GOT3 (cell line): ENCODE measurements at regions not wholly inside any gene's neighbourhood (a gene's known extent, or its start where the extent isn't known, plus 50 kb on each side); places are given as distances from the start of the nearest gene placed in this dataset.
"Not testable (repeated sequence)": the region's sequence is repeated elsewhere in the genome, so short reads cannot be mapped to it uniquely, and the experiment has no call there.

Experiments used
- DNase-seq: peaks from one replicate; lab custom pipeline; 2025; ENCODE audit warnings: mixed read lengths; lab: John Stamatoyannopoulos, UW

DNA sequence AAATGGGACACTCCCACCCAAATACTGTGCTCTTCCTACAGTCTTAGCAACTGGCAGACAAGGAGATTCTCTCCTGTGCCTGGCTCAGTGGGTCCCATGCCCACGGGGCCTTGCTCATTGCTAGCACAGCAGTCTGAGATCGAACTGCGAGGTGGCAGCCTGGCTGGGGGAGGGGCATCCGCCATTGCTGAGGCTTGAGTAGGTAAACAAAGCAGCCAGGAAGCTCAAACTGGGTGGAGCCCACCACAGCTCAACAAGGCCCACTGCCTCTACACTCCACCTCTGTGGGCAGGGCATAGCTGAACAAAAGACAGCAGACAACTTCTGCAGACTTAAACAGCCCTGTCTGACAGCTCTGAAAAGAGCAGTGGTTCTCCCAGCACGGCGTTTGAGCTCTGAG, 174.8 kb downstream of the COL12A1 start:
- DNase-seq, result not testable (repeated sequence)

GRCh38 chr6:75029333-75029732, 176.5 kb downstream of the COL12A1 start:
- no peak for DNase-seq

GRCh38 chr6:75025371-75025770, 180.5 kb downstream of the COL12A1 start:
- no peak for DNase-seq

GRCh38 chr6:75024828-75025227, 181.0 kb downstream of the COL12A1 start:
- DNase-seq, result no peak

- DNase-seq, result no peak
Measured at GRCh38 chr6:75023634-75024033, 182.2 kb downstream of the COL12A1 start.

GRCh38 chr6:75020971-75021370, 184.9 kb downstream of the COL12A1 start:
- DNase-seq, result no peak

GRCh38 chr6:75020376-75020775, 185.5 kb downstream of the COL12A1 start:
- DNase-seq, result no peak

- DNase-seq, result no peak
Measured at GRCh38 chr6:75012018-75012417, 193.8 kb downstream of the COL12A1 start.

DNA sequence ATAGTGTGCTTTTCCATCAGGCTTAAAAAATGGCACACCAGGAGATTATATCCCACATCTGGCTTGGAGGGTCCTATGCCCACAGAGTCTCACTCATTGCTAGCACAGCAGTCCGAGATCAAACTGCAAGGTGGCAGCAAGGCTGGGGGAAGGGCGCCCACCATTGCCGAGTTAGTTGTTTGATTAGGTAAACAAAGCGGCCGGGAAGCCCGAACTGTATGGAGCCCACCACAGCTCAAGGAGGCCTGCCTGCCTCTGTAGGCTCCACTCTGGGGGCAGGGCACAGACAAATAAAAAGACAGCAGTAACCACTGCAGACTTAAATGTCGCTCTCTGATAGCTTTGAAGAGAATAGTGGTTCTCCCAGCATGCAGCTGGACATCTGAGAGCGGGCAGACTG, 201.9 kb downstream of the COL12A1 start:
- not testable (repeated sequence) for DNase-seq

- no peak for DNase-seq
Measured at GRCh38 chr6:74997646-74998045, 208.2 kb downstream of the COL12A1 start.

GRCh38 chr6:74993136-74993535, 212.7 kb downstream of the COL12A1 start:
- no peak for DNase-seq

- DNase-seq, result no peak
Measured at GRCh38 chr6:74991573-74992332, 214.1 kb downstream of the COL12A1 start.

DNA sequence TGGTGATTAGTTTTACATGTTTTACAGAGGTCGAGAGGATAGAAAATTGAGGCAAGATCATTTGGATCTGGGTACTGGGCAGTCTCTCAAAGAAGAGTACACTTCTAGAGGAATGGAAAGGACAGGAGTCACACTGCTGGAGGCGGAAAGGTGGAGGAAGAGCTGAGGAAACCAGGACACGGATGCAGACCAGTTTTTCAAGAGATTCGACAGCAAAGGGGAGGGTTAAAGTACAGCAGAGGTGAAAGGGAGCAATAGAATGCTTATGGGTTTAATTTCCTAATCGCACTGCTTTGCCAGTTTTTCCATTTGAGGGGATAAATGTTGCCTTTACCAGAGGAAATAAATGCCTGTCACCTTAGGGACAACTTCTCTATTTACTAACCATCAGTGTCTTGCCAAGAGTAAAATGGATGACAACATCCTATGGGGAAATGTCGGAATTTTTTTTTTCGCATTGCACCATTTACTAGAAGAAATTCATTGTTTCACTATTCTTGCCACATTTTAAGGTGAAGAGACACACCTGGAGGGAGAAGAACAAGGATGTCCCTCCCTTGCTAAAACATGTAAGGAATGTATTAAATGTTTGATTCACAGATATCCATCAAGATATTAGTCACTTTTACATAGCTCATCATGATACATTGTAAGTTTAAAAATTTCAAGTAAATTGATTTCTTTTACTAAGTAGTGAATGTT, 226.6 kb downstream of the COL12A1 start:
- no peak for DNase-seq

GRCh38 chr6:74976701-74977100, 229.2 kb downstream of the COL12A1 start:
- no peak for DNase-seq

DNA sequence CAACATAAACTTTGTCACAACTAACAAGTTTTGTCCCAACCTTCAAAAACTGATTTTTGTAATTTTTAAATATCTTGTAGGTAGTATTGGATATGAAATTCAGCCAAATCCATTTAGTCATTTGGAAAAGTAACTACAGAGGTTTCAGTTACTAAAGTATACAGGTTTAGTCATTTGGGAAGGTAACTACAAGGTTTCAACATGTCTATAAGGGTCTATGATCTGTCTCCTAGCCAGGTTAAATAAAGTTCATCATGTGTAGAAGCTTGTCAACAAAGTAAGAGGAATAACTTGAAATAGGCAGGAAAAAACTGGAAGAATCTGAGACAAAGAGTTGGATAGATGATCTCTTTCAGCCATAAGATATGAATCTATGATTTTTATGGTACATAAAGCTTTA, 229.8 kb downstream of the COL12A1 start:
- no peak for DNase-seq

- DNase-seq, result no peak
Measured at GRCh38 chr6:74973591-74973990, 232.3 kb downstream of the COL12A1 start.

- no peak for DNase-seq
Measured at GRCh38 chr6:74971633-74972032, 234.2 kb downstream of the COL12A1 start.

- no peak for DNase-seq
Measured at GRCh38 chr6:74969591-74970267, 236.1 kb downstream of the COL12A1 start.

DNA sequence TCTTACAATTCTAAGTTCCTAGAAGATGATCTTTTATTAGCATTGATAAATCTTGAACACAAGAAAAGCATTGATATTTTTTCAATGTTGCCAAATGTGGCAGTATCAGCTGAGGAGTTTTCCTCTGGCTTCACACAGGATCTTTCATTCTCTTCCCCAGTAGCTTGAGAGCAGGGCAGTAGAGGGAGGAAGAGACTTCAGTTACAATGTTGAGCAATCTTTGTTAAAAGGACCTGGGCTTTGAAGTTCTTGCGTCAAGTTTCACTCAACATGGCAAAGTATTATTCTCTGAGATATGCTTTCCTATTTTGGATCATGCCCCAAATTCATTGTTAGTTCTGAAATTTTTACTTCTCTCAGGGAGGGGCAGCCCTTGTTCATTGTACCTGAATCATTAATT, 238.0 kb downstream of the COL12A1 start:
- DNase-seq, result no peak

DNA sequence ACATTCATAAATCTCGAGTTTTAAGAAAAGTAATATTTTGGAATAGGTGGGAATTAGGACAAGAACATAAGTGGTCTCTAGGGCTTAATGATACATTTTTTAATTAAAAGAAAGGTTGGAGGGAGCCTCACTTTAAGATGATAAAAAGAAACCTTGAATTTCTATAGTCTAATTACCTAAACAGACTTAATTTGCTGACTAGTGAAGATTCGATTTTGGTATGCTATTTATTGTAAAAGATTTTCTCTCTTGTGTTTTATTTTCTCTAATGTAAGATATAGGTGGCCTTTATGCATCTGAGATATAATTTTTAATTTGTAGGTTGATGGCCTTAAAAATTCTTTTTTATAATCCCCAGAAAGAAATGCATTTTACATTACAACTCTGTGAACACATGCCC, 239.1 kb downstream of the COL12A1 start:
- no peak for DNase-seq

GRCh38 chr6:74964871-74965441, 240.9 kb downstream of the COL12A1 start:
- no peak for DNase-seq

GRCh38 chr6:74956559-74957428, 249.1 kb downstream of the COL12A1 start:
- DNase-seq, result no peak
